Fibroblast of lung (primary cell): ENCODE measurements at regions not wholly inside any gene's neighbourhood (a gene's known extent, or its start where the extent isn't known, plus 50 kb on each side); places are given as distances from the start of the nearest gene placed in this dataset.

Experiments used
- EZH2 ChIP-seq: IDR thresholded peaks from 2 replicates; pipeline ENCODE4 v1.5.1; 2012; ENCODE audit warnings: low read length, control low read depth, mild to moderate bottlenecking; ENCODE audit errors: missing control alignments
- TF ChIP-seq, protein P1 (sequence below), 2 donors: IDR thresholded peaks in 1 of 2; conservative IDR thresholded peaks in 1 of 2; 1 replicate in 1 of 2; 2 replicates in 1 of 2; pipeline ENCODE4 v1.5.1; 2011 to 2012; ENCODE audit warnings: low read length in 2 of 2, control low read depth in 1 of 2, inconsistent platforms in 1 of 2, low read depth in 1 of 2, mild to moderate bottlenecking in 1 of 2

DNA sequence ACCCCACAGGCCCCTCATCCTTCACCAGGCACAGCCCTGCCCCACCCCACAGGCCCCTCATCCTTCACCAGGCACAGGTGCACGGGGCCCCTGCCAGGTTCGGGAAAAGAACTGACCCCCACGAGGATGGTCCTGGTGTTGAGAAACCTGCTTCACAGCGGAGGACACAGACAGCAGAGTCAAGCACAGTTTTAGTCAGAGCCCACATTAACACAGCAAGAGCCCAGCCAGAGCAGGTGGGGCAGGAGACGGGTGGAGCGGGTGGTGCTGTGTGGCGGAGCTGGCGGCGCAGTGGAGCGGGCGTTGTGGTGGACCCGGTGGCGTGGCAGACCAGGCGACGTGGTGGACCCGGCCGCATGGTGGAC is 1085.5 kb downstream of the BRD1 start:
- TF ChIP-seq, protein P1, sequence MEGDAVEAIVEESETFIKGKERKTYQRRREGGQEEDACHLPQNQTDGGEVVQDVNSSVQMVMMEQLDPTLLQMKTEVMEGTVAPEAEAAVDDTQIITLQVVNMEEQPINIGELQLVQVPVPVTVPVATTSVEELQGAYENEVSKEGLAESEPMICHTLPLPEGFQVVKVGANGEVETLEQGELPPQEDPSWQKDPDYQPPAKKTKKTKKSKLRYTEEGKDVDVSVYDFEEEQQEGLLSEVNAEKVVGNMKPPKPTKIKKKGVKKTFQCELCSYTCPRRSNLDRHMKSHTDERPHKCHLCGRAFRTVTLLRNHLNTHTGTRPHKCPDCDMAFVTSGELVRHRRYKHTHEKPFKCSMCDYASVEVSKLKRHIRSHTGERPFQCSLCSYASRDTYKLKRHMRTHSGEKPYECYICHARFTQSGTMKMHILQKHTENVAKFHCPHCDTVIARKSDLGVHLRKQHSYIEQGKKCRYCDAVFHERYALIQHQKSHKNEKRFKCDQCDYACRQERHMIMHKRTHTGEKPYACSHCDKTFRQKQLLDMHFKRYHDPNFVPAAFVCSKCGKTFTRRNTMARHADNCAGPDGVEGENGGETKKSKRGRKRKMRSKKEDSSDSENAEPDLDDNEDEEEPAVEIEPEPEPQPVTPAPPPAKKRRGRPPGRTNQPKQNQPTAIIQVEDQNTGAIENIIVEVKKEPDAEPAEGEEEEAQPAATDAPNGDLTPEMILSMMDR (conservative IDR thresholded peaks at IDR 0.05 in 1 of 2, IDR thresholded peaks at IDR 0.05 in 1 of 2; ENCODE audit: low read depth in 1 of 2, low read length in 2 of 2) = no peak
- no peak for TF ChIP-seq EZH2
